HG02852 (cell line): ENCODE measurements at regions not wholly inside any gene's neighbourhood (a gene's known extent, or its start where the extent isn't known, plus 50 kb on each side); places are given as distances from the start of the nearest gene placed in this dataset.
A peak's percentile ranks its signal among the peaks of the same experiment; 100 is the strongest.
"Not testable (repeated sequence)": the region's sequence is repeated elsewhere in the genome, so short reads cannot be mapped to it uniquely, and the experiment has no call there.

Experiments
- ATAC-seq: cut with Tn5 transposase; IDR thresholded peaks from one replicate; pipeline ENCODE4 v1.9.1; 2021; ENCODE audit warnings: mild to moderate bottlenecking, moderate library complexity; ENCODE audit not compliant: unreplicated experiment

DNA sequence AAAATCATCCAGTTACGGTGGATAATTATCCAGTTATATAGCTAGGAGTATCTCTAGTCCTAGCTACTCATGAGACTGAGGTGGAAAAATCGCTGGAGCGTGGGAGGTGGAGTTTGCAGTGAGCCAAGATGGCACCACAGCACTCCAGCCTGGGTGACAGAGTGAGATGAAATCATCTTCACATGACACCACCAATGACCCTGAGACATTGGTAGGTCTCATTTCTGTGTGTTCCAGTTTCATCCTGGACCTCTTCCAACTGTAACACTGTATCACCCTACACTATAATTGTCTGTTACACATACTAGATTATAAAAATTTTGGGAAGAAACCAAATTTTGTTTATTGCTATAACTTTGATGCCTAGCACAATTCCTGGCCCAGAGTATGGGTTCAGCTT is 446.8 kb downstream of the TMEM135 start:
- ATAC-seq: no peak

DNA sequence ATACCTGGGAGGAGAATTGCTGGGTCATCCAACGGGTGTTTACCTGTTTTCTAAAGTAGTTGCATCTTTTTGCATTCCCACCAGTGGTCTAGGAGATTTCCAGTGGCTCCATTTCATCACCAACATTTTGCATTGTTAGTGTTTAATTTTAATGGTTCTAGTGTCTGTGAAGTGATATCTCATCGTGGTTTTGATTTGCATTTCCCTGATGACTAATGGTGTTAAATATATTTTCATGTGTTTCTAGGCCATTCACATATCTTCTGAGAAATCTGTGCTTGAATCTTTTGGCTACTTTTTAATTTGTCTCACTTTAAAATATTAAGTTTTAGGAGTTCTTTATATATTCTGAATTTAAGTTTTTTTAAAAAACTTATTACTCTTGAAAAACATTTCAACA is 439.6 kb downstream of the TMEM135 start:
- ATAC-seq: no peak

- no peak for ATAC-seq
Measured at GRCh38 chr11:87473174-87473573, 435.4 kb downstream of the TMEM135 start.

DNA sequence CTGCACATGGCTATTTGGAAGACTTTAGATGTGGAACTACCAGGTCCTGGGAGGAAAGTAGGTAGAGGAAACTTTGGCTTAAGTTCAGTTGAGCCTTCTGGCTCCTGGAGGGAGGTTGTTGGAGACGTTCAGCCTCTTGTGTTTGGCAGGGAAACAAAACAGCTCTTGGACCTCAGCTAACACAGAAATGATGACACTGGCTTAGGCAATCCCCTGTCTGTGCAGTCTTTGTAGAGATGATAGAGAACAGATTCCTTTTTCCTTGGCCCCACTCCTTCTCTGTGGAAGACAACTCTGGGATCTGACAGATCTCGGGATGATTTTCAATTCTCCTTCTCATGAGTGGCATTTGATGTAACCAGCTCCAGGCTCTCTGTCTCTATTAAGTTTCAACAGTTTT is 428.5 kb downstream of the TMEM135 start:
- ATAC-seq: no peak

- ATAC-seq: no peak
Measured at GRCh38 chr11:87465716-87466115, 428.0 kb downstream of the TMEM135 start.

DNA sequence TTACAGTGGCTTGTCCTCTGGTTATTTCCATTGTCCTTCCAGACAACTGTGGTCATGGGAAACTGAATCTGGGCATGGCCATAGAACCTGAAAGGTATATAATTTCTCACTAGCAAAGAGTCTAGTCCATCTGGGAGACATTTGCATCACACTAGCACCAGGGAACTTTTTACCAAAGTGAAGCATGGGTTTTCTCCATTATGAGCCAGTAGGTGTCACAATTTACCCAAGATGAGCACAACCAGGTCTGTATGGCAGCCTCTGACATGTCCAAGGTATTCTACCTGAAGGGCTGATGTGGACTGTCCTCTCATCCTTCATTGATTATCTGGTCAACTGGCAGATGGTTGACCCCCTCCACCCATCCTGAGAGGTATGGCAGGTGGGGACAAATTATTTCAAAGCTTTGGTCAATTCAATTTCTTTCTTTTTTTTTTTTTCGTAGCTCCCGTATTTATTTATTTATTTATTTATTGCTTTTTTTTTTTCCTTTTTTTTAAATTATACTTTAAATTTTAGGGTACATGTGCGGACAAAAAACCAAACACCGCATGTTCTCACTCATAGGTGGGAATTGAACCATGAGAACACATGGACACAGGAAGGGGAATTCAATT is 425.9 kb downstream of the TMEM135 start:
- ATAC-seq: no peak

DNA sequence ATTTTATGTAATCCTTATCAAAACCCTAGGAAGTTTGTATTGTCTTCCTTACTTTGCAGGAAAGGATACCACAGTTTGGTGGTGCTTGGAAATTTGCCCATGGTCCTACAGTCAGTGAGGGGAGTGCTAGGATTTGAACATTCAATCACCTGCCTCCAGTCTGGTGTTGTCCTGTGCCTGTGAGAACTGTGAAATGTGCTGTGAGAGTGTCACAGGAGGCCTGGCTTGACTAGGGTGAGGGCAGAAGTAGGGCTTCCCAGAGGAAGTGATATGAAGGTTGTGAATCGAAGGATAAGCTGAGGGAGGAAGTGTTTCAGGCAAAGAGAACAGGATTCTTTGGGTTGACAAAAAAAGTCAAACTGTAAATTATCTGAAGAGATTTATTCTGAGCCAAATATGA is 424.4 kb downstream of the TMEM135 start:
- ATAC-seq: no peak

DNA sequence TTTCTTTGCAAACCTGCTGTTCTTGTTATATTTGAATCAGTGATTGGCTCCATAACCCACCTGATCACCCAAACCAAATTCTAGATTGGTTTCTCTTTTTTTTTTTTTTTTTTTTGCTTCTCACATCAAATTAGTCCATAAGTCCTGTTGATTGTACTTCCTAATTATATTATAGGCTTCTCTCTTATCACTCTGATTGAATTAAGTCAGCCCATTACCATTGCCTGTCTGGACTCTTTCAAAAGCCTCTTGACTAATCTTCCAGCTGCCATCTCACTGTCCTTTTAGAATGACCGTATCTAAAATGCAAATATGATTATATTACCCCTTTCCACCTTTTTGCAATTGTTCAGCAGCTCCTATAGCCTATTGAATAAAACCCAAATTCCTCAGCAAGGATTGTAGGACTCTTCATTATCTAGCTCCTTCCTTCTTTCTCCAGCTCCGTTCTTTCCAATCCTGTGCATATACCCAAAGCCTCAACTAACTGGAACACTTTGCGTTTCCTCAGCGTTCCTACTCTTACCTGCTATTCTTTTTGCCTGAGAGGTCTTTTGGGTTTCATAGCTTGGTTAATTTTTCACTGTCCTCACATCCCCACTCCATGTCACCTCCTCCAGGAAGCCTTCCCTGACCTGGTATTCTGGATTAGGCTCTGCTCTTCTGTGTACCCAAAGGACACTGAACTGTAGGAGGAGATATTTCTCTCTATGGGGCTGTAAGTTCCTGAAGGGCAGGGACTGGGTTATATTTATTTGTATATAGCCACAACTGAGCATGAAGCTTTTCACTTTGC is 423.3 kb downstream of the TMEM135 start:
- no peak for ATAC-seq

DNA sequence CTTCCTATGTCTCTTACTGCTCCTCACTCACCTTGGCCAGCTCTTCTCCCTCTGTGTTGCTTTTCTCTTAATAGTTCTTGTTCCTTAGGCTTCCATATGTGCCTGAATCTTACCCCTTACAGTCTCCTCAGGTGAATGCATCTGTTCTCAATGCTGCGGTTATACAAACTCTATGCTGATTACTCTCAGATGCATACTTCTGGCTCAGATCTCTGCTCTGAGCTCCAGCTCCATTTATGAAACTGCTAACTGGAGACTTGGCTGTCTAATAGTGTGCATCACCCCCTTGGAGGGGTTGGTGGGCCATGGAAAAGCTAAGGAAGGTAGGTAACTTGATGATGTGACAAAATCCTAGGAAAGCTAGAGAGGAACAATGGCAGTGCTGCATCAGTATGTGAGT is 422.5 kb downstream of the TMEM135 start:
- no peak for ATAC-seq

GRCh38 chr11:87459351-87459750 is 421.6 kb downstream of the TMEM135 start:
- ATAC-seq: no peak

- ATAC-seq: peak; percentile 46
Measured at GRCh38 chr11:87456499-87456898, 418.8 kb downstream of the TMEM135 start.

- ATAC-seq: no peak
Measured at GRCh38 chr11:87455180-87455579, 417.4 kb downstream of the TMEM135 start.

GRCh38 chr11:87454241-87454640 is 416.5 kb downstream of the TMEM135 start:
- ATAC-seq: peak; percentile 71

DNA sequence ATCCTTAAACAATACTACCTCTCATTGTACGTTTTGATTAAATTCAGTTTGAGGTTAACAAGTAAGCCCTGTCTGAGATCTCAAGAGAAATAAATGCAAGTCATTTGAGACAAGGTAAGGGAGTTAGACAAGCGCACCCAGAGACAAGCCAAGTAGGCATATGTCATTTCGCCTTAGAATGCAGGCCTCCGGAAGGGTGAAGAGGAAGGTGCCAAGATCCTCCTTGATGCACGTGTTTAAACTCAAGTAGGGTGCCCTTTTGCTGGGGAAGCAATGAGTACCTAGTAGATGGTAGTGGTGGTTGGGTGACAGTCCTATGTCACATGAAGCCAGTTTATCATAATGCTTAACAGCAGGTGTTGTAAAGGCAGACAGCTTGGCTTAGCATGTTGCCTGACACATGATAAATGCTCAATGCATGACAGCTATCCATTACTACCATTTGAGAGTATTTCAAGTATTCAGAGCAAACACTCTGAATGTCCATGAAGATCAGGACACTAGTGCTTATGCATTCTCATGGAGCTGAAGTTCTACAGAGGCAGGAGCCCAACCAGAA is 415.9 kb downstream of the TMEM135 start:
- ATAC-seq: no peak

DNA sequence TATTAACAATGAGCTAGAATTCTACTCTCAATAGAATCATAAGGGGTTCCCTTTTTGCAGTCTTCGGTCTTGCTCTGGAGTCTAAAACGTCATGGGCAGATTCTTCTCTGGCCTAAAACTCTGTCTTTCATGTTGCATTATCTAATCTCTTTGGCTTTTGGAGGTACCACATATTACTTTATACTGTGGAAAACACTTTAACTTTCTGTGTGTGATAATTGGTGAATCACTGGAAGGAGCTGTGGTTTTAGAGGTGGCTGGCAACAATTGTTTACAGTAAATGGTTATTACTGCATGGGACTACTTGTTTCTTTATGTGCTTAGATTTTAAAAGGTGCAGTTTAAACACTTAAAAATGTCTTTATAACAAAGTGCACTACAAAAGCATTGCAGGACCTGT is 414.3 kb downstream of the TMEM135 start:
- ATAC-seq: not testable (repeated sequence)

DNA sequence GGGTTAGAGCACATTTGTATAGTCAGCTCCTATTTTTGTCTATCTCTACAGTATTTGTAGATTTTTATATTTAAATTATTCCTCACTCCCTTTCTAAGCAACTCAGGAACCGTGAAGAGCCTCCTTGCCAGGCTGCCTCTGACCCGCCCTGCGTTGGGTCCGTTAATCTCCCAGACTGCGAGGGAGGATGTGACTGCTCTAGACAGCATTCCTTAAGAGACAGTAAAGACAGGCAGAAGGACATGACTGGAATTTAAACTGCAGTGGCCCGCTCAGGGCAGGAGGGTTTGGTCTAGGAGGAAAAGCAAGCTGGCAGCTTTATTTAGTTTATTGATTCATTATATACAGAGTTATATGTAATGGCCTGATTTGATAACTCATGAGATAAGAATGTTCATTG is 413.7 kb downstream of the TMEM135 start:
- no peak for ATAC-seq

GRCh38 chr11:87447606-87448005 is 409.9 kb downstream of the TMEM135 start:
- ATAC-seq: no peak

GRCh38 chr11:87444993-87445392 is 407.3 kb downstream of the TMEM135 start:
- no peak for ATAC-seq

- ATAC-seq: no peak
Measured at GRCh38 chr11:87443707-87444106, 406.0 kb downstream of the TMEM135 start.

GRCh38 chr11:87440076-87440770 is 402.5 kb downstream of the TMEM135 start:
- no peak for ATAC-seq

GRCh38 chr11:87438416-87438815 is 400.7 kb downstream of the TMEM135 start:
- no peak for ATAC-seq

DNA sequence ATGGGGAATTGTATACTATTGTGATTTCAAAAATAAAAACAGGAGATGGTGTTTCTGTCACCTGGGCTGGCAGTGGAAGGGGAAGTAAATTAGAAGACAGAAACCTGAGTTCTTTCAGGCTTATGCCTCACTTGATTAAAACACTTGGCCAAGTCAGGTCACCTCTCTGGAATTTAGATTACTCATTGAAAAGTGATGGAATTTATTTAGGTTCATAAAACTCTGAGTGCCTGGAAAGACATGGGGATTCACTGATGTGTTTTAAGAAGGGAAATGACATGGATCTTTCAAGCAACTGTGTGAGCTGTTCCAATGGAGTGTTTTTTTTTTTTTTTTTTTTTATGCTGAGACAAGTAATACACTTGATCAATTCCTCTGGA is 400.1 kb downstream of the TMEM135 start:
- ATAC-seq: no peak
